Stimulated activated CD4-positive, alpha-beta T cell treated with anti-CD3 and anti-CD28 coated beads, Interleukin-15, amount 100 ng/mL, for 24 hours (primary cell): ENCODE measurements at regions not wholly inside any gene's neighbourhood (a gene's known extent, or its start where the extent isn't known, plus 50 kb on each side); places are given as distances from the start of the nearest gene placed in this dataset.
"Not testable (repeated sequence)": the region's sequence is repeated elsewhere in the genome, so short reads cannot be mapped to it uniquely, and the experiment has no call there.

Experiments
- DNase-seq: peaks from one replicate; pipeline ENCODE4 v3.0.0-alpha.2; 2020

DNA sequence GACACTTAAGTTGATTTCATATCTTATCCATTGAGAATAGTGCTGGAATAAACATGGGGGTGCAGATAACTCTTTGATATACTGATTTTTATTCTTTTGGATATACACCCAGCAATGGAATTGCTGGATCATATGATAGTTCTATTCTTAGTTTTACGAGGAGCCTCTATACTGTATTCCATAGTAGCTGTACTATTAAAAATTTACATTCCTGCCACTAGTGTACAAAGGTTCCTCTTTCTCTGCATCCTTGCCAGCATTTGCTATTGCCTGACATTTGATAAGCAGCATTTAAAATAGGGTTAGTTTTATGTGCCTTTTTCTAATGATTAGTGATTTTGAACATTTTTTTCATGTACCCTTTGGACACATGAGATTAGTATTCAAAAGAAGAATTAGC is 554.2 kb downstream of the JRKL start:
- DNase-seq, result no peak

DNA sequence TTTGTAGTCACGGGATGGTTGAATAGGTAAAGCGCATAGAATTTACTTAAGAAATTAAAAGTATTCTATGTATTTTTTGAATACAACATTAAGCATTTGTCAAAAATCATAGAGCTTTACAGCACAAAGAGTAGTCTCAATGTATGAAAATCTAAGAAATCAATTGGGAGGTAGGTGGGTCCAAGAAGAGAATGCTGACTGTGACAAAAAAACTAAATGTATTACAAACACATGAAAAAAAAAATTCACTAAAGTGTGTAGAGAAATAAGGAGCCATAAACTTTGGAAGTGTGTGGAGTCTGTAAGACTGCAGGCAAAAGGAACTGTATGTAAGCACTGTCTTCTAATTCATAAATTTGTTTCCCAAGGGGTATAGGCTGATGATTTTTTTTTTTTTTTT is 558.3 kb downstream of the JRKL start:
- no peak for DNase-seq

DNA sequence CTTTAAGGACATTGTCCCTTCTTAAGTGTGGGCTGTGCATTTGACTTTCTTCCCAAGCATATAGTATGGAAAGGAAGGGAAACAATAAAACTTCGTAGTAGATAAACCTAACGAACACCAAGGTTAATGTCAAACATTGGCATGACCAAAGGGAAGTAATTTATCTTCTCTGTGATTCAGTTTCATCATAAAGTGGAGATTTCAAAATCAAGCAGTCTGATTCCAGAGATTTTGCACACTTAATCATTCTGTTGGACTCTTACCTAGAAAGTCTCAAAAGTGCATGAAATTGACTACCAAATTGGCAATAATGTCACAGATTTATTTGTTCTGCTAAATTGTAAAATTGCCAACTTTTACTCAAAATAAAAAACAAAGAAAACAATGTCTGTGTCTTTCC is 559.7 kb downstream of the JRKL start:
- no peak for DNase-seq

DNA sequence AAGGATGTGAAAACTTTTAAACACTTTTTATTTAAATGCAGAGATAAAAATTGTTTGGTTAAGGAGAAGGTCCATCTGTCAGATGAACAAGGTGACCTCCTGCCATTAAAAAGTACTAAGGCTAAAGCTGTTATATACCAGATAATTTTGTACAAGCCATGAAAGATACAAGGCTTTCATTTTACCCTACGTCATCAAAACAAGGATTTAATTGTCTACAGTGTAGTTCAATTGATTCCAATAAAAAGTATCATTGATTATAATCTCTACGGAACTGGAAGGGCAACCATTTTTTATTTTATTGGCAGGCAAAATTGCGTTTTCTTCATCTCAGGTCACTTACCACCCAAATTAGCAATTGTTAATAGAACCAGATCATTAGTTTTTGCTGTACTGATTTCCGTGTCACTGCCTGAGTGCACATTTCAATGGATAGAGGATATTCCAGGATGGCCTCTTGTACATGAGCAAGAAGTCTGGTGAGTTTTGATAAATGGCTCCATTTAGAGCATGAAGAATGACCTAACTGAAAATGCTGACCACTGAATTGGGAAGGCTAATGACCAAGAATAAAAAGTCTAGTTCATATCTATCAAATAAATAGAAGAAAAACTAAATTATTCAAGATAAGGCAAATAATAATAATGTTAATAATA is 564.9 kb downstream of the JRKL start:
- DNase-seq, result no peak

DNA sequence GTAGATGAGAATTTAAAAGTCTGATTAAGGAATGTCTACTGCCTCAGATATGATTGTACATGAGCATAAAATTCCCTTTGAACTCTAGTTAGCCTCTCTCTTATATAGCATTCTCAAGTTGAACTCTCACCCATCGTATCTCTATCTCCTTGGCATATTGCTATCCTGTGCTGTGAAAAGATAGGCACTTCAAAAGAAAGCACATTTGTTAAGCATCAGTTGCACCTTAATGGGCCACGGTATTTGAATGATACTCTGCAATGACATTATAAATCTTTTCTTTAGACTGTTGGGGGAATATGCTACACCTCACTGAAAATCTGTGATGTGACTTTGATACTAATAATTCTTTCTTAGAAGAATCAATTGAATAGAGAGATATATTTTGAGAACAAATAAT is 570.7 kb downstream of the JRKL start:
- no peak for DNase-seq

DNA sequence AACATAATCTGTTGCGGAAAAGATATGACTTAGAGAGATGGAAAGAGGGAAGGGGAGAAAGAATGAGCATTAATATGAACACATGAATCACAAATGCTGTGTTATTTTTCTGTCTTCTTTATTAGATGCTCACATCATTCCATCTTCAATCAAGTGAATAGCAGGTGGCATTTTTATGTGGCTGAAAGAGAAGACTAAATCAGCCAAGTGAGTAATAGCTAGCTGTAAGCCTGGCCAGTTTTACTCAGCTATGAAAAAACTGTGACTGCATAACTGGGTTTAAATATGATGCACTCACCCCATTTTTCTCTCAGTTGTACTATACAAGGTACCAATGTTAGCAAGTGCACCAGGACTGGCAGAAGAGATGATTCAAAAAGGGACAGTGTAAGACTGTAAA is 571.1 kb downstream of the JRKL start:
- no peak for DNase-seq

DNA sequence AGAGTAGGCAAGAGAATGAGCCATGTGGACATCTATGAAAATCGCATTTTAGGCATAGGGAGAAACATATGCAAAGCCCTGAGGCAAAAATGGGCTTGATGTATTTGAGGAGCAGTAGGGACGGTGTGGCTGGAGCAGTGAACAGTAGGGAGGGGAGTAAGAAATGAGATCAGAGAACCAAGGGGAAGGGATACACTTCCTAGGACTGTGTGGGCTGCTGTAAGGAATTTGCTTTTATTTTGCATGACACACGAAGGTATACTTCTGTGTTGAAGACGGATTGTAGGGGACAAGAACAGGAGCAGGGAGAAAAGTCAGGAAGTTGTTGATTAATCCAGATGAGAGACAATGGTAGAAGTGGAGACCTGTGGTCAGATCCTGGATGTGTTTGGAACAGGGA is 572.1 kb downstream of the JRKL start:
- no peak for DNase-seq

DNA sequence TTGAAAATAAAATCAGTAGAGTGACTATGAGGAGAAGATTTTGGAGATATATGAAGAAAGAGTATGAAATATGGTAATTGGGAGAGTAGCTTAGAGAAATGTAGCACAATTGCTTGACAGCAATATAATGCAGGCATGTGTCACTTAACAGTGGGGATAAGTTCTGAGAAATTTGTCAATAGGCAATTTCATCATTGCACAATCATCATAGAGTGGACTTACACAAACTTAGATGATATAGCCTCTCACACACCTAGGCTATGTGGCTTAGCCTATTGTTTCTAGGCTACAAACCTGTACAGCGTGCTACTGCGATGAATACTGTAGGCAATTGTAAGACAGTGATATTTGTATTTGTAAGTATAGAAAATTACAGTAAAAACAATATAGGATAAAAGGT is 573.6 kb downstream of the JRKL start:
- DNase-seq, result no peak

DNA sequence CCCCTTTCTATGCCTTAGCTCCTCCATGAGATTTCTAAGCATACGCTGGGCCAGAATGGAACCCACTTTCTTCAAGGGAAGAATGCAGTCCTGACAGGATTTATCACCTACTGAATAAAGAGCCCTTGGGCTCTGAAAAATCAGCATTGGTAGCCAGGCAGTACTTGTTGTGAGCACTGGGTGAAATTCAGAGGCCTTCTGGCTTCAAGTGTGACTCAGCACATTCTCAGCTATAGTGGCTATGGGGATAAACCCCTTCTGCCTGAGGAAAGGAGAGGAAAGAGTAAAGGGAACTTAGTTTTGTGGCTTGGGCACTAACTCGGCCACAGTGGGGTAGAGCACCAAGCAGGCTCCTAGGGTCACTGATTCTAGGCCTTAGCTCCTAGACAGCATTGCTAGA is 574.8 kb downstream of the JRKL start:
- no peak for DNase-seq

DNA sequence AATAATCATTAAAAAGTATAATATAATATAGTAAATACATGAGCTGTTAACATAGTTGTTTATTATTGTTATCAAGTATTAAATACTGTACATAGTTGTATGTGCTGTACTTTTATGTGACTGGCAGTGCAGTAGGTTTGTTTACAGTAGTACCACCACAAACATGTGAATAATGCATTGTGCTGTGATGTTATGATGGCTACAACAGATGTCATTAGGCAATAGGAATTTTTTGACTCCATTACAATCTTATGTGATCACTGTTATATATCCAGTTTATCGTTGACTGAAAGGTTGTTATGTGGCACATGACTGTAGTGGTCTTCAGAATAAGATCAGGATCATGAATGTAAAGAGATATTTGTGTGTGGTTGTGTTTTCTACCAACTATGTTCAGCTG is 577.8 kb downstream of the JRKL start:
- no peak for DNase-seq

DNA sequence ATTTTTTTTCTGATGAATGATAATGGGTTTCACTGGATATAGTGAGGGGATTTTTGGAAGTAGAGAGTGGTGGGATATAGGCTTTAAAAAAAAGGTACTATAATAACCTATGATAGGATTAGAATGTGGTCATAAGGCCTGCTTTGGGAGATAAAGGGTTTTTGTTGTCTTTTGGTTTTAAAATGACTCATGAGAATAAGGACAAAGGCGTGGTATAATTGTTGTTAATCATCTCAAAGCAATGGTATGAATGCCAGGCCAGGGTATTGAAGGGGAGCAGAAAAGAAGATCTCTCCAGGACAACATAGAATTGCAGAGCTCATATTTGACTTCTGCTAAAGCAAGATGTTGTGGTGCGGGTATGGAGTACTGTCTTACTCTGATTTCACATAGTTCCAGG is 579.4 kb downstream of the JRKL start:
- no peak for DNase-seq

DNA sequence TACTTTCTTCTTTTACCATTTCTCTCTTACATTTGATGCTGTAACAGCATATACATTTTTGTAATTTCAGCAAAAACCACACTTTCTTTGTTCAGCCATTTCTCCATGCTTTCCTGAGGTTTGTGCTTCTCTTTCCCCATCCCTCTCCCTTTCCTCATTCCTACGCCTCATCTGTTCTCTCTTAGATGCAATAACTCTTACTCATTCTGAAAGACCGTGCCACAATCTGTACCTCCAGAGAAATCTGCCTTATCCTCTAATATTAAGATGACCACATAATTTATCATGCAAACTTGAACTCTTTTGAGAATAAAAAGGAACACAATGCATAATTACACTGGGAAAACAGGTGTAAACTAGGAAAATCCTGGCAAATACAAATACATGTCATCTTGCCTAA is 588.9 kb downstream of the JRKL start:
- DNase-seq, result no peak

DNA sequence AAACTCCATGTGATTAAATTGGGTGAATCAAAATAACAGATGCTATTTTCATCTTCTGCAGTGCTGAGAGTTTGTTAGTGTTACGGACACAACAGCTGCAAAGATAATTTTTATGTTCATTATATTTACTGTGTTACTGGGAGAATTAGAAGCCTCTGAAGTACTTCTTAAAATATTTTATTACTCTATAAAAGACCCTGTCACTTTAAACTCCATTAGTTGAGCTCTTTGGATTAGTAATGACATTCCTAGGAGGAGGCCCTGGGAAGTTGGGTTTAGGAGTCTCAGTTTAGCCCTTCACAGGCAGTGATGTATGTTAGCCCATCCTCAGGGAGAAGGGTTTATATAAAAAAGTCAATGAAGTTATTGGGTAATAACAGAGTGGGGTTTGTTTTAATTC is 596.7 kb downstream of the JRKL start:
- DNase-seq, result no peak

DNA sequence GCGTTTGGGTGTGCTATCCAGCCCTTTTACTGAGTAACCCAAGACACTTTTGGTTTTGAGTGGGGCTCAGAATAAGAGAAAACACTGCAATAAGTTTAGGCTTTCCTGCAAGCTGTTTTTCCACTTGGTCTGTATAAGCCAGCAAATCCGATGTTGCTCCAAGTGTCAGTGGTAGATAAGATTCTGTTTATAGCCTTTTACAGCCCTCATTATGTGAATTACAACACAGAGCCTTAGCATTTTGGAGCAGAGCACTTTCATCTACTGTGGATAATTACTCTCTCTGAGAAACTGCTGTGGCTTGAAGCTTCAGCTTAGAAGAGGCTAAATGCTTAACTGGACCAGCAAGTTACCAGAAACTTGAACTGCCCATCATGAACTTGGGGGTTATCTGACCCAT is 601.1 kb downstream of the JRKL start:
- no peak for DNase-seq

DNA sequence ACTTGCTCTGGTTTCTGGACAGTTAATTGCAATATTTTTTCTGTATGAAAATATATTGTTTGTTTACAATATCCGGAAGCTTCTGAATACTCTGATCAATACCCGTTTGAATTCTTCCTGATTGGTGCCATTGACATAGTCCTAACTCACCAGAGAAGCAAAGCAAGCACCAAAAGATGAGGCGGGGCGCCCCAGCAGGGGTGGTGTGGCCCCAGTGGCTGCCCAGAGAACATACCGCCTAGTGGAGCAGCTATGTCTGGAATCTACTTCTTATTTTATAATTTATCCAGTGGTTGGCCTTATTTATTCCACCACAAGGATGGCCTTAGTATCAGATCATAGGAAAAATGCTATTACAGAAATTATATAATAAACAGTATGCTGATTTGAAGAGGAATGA is 610.7 kb downstream of the JRKL start:
- no peak for DNase-seq

DNA sequence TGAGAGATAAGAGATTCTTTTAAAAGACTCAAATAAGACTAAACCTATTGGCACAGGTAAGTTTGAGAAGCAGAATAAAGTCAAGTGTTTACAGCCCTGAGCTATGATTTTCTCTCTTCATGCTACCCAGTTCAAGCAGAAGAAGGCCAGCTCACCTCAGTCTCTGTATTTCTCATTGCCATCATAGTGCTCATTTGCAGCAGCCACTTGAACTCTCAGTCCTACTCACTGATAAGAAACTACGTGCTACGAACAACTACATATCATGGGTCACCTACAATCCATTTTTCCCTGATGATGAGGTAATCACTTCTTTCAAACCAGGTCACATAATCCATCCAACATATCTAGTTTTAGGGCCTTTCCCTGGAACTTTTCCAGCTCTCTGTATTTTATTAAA is 617.5 kb downstream of the JRKL start:
- no peak for DNase-seq

DNA sequence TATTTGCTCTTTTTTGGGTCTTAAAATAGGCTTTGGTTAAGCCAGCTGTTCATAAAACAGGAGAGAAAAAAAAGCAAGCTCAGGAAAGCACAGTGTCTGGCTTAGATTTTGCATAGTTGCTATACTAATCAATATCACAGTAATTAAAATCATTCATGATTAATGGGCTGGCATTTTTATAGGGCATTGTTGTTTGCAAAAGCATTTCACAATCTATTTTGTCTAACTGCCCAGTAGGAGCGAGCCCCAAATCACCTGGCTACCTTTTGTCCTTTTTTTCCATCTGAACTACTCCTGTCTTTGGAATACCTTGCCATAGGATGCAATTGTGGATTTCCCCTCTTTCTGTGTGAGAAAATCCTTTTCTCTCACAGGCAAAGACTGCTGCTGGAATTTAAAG is 619.8 kb downstream of the JRKL start:
- DNase-seq, result no peak

DNA sequence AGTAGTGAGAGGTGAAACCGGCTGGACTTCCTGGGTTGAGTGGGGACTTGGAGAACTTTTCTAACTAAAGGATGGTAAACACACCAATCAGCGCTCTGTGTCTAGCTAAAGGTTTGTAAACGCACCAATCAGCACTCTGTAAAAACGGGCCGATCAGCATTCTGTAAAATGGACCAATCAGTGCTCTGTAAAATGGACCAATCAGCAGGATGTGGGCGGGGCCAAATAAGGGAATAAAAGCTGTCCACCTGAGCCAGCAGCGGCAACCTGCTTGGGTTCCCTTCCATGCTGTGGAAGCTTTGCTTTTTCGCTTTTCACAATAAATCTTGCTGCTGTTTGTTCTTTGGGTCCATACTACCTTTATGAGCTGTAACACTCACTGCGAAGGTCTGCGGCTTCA is 621.2 kb downstream of the JRKL start:
- not testable (repeated sequence) for DNase-seq

DNA sequence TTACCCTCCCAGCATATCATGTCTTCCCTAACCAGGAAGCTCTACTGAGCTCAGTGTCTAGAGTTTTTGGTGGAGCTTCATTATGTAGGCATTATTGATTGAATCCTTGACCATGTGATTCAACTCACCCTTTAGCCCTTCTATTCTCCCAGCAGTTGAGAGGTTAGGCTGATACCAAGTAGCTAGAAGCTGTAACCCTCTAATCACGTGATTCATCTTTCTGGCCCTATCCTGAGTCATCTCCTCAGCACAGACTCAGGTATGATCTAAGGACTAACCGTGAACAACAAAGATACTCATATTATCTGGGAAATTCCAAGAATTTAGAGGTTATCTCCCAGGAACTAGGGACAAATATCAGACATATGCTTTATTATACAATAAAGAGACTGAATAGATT is 625.5 kb downstream of the JRKL start:
- DNase-seq, result no peak

DNA sequence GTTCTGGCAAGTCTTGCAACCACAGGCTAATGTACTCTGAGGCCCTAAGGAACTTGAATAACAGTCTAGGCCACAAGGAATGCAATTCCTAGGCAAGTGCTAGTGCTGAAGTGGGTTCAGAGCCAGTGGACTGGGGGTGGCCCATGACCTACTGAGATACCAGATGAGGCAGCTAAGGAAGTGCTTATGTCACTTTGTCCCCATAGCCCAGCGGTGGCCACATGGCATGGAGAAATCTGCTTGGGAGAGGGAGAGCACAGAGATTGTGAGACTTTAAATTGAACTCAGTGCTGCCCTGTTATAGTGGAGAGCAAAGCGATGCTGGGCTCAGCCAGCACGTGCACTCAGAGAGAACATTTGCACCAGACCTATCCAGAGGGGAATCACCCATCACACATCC is 629.5 kb downstream of the JRKL start:
- no peak for DNase-seq

DNA sequence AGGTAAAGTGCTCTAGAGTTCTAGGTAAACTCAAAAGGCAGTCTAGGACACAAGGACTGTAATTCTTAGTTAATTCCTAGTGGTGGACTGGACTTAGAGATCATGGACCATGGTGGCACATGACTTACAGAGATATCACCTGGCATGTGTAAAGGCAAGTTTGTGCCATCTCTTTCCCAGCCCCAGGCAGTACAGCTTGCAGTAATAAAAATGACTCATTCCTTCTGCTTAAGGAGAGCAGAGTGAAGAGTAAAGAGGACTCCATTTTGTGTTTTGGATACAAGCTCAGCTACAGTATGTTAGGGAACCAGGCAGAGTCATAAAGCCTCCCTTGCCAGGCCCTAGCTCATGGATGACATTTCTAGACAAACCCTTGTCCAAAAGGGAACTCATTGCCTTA is 629.9 kb downstream of the JRKL start:
- no peak for DNase-seq

DNA sequence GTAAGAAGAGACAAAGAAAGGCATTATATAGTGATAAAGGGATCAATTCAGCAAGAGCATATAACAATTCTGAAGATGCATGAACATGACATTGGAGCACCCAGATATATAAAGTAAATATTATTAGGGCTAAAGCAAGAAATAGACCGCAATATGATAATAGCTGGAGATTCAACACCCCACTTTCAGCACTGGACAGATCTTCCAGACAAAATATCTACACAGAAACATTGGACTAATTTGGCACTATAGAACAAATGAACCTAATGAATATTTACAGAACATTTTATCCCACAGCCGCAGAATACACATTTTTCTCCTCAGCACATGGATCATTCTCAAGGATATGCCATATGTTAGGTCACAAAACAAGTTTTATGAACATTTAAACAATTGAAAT is 633.1 kb downstream of the JRKL start:
- DNase-seq, result no peak

DNA sequence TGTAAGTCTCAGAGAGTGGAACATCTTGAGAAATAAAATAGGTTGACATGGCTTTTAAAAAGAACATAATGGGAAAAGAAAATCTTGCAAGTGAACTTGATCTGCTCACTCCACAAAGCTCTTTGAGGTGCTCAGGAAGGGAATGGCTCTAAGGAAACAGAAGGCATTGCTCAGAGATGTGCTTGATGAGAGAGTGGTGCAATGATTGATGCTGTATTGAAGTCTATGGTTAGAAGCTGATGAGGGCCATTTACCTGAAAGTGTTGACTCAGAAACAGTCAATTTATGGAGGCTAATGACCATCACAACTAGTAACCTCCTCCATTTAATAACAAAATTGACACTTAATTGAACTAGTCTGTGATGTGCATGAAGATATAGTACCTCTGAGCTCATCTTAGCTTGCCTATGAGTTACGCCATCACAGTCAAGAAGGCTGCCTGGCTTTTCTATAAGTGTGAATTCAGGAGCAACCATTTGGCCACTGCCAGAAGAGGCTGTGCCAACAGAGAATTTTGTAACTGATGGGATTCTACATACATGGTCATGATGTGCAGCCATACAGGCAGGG is 639.1 kb downstream of the JRKL start:
- DNase-seq, result no peak

DNA sequence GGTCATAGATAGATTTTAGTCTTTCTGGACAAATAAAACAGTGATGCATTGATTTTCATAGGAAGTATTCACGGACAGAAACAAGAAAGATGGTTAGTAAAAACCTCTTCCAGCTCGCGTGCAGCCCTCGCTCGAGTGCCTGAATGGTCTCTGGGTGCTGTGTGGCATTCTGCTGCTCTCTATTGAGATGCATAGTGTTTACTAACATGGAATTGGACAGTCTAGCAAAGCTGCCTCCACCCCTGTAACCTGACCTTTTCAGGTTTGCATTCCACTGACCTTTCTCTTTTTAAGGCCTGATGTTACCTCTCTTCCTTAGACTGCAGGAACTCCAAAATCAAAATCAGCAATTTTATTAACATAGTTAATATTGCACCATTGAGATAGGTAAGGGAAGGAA is 643.4 kb downstream of the JRKL start:
- DNase-seq, result no peak

DNA sequence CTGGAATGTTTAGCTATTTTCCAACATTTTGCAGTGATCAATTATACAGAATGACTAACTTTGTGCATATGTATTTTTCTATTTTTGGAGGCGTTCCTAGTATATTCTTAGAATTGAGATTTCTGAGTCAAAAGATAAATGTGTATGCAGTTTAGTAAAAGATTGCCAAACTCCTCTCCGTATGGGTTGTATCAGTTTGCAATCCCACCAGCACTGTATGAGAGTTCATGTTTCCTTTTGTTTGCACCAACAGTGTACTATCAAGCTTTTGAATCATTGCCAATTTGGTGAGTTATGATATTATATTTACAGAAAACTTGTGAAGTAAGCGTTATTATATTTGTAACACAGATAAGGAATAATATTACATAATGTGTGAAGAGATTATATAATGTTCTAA is 658.7 kb downstream of the JRKL start:
- DNase-seq, result no peak

DNA sequence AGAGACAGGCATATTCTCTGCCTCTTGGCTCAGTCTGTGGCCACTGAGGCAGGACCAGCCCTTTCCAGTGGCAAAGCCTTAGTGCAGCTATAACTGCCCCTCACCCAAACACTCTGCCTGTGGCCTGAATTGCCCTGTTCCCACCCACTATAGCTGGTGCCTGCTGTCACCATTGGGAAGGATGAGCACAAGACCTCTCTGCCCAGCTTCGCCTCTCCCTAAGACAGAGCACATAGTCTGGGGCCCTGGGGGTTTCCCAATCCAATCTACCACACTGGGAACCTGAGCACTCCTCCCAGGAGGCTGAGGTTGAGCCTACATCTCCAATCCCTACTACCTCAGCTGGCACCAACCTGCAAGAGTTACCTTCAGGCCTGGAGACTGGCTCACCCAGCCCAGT is 670.4 kb downstream of the JRKL start:
- no peak for DNase-seq
